ENCODE measurements at regions not wholly inside any gene's neighbourhood (a gene's known extent, or its start where the extent isn't known, plus 50 kb on each side); places are given as distances from the start of the nearest gene placed in this dataset.
"Not testable (repeated sequence)": the region's sequence is repeated elsewhere in the genome, so short reads cannot be mapped to it uniquely, and the experiment has no call there.

DNA sequence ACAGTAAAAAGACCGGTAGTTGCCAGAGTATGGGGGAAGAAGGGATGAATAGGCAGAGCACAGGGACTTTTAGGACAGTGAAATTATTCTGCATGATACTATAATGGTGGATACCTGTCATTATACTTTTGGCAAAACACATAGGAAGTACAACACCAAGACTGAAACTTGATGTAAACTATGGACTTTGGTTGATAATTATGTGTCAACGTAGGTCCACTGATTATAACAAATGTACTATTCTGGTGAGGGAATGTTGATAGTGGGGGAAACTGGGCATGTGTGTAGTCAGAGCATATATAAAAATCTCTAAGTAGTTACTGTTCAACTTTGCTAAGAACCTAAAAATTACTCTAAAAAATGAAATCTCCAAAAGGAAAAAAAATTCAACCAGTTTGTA lies 629.7 kb downstream of the CCDC85A start:
- no peak for DNase-seq

GRCh38 chr2:56816666-56817065 lies 632.9 kb downstream of the CCDC85A start:
- DNase-seq: no peak

GRCh38 chr2:56831780-56832179 lies 648.0 kb downstream of the CCDC85A start:
- no peak for DNase-seq

GRCh38 chr2:56834686-56835085 lies 650.9 kb downstream of the CCDC85A start:
- DNase-seq: no peak

DNA sequence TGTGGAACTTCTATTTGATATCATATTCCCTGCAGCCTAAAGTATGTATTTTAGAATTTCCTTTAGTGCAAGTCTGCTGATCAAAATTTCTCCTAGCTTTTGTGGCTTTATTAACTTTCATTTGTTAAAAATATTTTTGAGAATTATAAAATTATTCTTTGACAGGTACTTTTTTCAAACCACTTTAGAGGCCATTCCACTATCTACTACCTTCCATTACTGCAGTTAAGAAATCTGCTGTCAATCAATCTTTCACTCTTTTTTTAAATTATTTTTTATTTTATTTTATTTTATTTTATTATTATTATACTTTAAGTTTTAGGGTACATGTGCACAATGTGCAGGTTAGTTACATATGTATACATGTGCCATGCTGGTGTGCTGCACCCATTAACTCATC lies 656.2 kb downstream of the CCDC85A start:
- DNase-seq: not testable (repeated sequence)

- no peak for DNase-seq
Measured at GRCh38 chr2:56860991-56861390, 677.2 kb downstream of the CCDC85A start.

GRCh38 chr2:56871644-56872043 lies 687.9 kb downstream of the CCDC85A start:
- DNase-seq: no peak

- no peak for DNase-seq
Measured at GRCh38 chr2:56874717-56875116, 690.9 kb downstream of the CCDC85A start.

DNA sequence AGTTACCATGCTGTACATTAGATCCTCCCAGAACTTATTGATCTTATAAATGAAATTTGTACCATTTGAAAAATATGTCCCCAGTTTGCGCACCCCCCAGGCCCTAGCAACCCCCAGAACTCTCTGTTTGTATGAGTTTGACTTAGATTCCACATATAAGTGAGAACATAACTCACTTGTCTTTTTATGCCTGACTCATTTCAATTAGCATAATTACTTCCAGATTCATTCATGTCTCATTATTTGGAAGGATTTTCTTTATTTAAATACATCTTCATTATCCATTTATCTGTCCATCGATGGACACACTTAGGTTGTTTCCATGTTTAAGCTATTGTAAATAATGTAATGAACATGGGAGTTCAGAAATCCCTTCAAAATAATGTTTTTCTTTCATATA lies 705.9 kb downstream of the CCDC85A start:
- DNase-seq: no peak

DNA sequence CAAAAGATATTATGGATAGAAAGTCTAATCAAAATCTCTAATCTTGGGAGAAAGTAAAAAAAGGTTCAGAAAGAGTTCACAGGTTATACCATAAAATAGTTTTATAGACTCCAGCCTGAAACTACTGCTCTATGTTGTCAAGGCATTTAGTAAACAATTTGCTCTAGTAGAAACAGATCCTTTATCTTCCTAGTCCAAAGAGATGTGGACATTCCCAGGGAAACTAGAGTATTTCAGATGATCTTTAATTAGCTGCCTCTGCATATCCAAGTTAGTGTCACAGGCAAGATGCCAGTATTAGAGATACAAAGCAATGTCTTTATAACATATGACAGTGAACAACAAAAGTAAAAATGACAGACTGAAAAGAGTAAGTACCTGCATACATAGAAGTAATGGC lies 708.6 kb downstream of the CCDC85A start:
- no peak for DNase-seq

DNA sequence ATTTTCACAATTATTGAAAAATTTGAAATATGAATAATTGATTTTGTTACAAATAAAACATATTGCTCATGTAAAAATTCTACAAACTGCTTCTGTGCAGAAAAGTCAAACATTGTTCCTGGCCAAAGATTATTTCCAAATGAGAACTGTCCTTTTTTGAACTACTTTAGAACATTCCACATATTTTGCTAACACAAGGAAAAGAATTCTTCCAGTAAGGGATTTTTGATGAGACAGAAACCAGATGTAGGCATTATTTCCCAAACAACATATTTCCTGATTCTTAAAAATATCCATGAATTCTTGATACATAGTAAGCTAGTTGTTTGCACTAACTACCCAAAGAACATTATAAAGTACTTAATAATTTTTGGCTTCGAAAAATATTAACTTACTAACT lies 715.2 kb downstream of the CCDC85A start:
- no peak for DNase-seq

DNA sequence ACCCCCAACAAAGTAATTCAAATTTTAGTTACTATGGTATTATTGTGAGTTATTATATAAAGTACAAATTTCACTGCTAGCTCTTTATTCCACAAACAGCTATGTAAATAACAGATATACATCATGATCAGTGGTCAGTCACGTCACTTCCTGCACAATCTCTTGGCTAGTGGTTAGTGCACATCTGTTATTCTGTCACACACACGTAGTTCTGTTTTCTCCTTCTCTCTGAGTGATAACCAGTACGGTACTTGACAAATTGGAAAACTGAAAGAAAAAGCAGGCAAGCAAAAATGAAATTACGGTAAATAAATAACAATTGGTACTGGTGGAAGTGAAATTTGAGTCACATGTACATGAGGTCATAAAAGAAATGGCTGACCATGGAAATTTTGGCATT lies 728.7 kb downstream of the CCDC85A start:
- no peak for DNase-seq

DNA sequence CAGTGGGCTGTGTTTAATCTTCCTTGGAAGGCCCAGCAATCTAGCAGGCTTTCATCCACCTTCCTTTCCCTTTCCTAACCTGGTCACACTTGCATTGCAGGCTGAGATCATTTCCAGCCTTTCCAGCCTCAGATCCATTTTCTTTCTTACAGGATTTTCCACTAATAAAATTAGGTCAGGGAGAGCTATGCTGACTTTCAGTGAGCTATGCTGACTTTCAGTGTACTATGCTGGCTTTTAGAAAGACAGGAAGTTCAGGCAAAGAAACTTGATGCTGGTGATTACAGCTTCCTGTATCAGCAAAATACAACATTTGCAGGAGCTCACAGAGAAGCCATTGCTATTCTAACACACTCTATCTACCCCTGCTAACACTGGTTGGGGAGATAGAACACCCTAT lies 735.0 kb downstream of the CCDC85A start:
- DNase-seq: no peak

DNA sequence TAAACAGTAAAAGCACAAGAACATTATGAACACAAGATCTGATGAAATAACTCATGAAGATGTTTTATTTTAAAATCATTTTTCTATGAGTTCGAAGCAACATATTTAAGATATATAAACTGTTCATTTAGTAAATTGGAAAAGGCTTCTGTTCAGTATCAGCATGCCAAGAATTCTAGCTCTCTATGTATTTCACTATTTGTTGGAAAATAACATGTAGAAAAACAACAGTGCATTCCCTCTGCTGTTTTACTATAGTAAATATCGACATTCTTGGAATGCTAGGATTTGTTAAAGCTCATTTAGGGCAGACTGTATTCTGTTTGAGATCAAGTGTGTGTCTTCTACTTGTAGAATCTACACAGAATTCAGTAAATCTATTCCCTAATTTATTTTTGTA lies 750.2 kb downstream of the CCDC85A start:
- DNase-seq: no peak

GRCh38 chr2:56934866-56935265 lies 751.1 kb downstream of the CCDC85A start:
- DNase-seq: no peak

GRCh38 chr2:56940054-56940453 lies 756.3 kb downstream of the CCDC85A start:
- no peak for DNase-seq

DNA sequence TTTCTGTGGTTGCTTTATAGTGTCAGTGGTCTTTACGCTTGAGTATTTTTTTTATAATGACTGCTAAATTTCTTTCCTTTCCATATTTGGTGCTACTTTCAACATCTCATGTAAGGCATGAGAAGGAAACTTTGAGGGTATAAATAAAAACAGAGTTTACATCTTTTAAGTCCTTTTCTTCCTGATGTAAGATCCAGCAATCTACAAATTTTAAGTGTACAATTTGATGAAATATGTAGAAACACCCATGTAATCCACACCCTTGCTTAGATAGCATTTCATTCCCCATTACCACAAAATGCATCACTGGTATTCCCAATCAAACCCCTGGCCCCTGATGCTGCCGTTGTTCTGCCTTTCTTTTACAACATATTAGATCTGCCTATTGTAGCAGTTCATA lies 769.1 kb downstream of the CCDC85A start:
- DNase-seq: no peak

DNA sequence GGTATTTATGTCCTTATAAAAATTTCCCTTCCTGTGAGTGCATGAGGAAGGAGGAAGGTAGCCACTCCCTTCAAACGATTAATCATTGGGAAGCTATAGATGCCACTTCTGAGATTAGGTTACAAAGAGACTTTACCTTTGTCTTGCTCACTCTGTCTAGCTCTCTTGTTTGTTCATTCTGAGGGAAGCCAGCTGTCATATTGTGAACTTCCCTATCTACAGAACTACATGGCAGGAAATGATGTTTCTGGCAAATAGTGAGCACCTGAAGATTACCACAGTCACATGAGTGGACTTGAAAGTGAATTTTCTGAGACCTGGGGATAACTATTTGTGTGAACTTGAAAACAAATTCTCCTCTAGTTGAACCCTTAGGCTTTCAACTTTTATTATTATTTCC lies 776.8 kb downstream of the CCDC85A start:
- DNase-seq: no peak

DNA sequence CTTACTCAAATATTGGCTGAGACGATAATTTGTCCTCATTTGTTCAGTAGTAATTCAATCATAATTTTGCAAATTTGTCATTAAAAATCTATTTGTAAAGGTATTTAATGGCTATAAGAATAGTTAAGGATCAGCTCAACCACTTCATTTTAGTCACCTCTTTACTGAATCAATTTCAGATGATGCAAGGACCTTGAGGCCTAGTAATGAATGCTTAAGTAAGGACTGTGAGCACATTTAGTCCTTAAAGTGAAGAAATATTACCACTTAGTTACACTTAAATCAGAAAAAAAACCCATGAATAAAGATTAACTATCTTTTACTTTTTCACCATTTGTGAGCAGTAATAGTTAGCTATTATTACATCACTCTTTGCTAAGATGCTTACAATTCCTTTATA lies 778.9 kb downstream of the CCDC85A start:
- no peak for DNase-seq

DNA sequence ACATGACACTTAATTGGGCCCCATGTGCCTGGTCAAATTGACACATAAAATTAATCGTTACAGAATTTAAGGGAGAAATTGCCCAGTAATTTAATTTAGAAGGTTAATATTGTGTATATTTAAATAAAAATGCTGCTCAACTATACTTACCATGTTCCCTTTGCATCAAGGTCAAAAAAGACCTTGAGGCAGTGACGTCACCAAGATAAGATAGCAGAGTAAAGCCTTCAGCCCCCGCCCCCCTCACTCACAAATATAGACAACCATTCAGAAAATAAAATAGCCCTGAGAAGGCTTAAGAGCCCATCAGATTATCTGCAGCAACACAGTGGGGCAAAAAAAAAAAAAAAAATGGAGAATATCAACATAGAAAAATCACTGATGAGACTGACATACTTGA lies 785.7 kb downstream of the CCDC85A start:
- DNase-seq: no peak

- no peak for DNase-seq
Measured at GRCh38 chr2:56971383-56971974, 787.7 kb downstream of the CCDC85A start.

GRCh38 chr2:56981554-56981953 lies 797.8 kb downstream of the CCDC85A start:
- no peak for DNase-seq

GRCh38 chr2:56985609-56986008 lies 801.8 kb downstream of the CCDC85A start:
- no peak for DNase-seq

- no peak for DNase-seq
Measured at GRCh38 chr2:57022496-57022895, 838.7 kb downstream of the CCDC85A start.

DNA sequence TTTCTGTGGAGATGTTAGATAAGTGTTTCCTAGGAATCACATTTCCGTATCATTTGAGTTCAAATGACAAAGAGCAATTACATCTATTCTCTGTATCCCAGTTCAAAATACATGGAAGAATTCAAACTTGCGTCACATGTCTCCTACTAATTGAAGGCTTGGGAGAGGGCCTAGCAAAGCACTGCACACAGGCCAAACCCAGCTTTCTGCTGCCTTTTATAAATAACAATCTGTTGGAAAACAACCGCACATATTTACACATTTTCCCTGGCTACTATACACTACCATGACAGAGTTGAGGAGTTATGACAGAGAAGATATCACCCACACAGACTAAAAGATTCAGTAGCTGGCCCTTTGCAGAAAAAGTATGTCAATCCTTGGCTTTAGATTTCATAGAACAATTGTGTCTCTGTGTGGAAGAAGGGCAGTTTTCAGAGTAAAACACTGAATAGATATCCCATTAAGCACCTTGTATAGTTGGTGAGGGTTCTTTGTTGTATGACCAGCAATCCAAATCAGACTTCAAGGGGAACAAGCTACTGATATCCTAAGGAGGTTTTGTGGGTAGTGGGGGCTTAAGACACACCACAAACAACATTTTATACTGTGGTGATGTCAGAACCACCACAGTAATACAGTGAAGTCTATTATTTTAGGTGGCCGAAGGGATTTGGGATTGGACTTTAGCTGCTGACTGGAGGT lies 861.3 kb downstream of the CCDC85A start:
- DNase-seq: no peak
